Right forelimb (tissue), 1 donor: ENCODE measurements at regions not wholly inside any gene's neighbourhood (a gene's known extent, or its start where the extent isn't known, plus 50 kb on each side); places are given as distances from the start of the nearest gene placed in this dataset.

ENCODE experiments used
- DNase-seq: peaks from one replicate; pipeline ENCODE4 v3.0.0-alpha.2; 2018

- DNase-seq = no peak
Measured at GRCh38 chr11:90913131-90913668, 690.4 kb upstream of the CHORDC1 start.

- DNase-seq = no peak
Measured at GRCh38 chr11:90912631-90913030, 689.8 kb upstream of the CHORDC1 start.

GRCh38 chr11:90911192-90911591 lies 688.3 kb upstream of the CHORDC1 start:
- no peak for DNase-seq

- DNase-seq = no peak
Measured at GRCh38 chr11:90908074-90908473, 685.2 kb upstream of the CHORDC1 start.

- DNase-seq = no peak
Measured at GRCh38 chr11:90895850-90896249, 673.0 kb upstream of the CHORDC1 start.

- no peak for DNase-seq
Measured at GRCh38 chr11:90890347-90890746, 667.5 kb upstream of the CHORDC1 start.

- no peak for DNase-seq
Measured at GRCh38 chr11:90884181-90884580, 661.3 kb upstream of the CHORDC1 start.

GRCh38 chr11:90874986-90875385 lies 652.1 kb upstream of the CHORDC1 start:
- no peak for DNase-seq

GRCh38 chr11:90874281-90874680 lies 651.4 kb upstream of the CHORDC1 start:
- no peak for DNase-seq

GRCh38 chr11:90867416-90867815 lies 644.6 kb upstream of the CHORDC1 start:
- no peak for DNase-seq

GRCh38 chr11:90856790-90857189 lies 633.9 kb upstream of the CHORDC1 start:
- no peak for DNase-seq

GRCh38 chr11:90855531-90855930 lies 632.7 kb upstream of the CHORDC1 start:
- no peak for DNase-seq

GRCh38 chr11:90851196-90851595 lies 628.3 kb upstream of the CHORDC1 start:
- DNase-seq = no peak

GRCh38 chr11:90849312-90849711 lies 626.5 kb upstream of the CHORDC1 start:
- DNase-seq = no peak

GRCh38 chr11:90847268-90847886 lies 624.5 kb upstream of the CHORDC1 start:
- no peak for DNase-seq

GRCh38 chr11:90846628-90847027 lies 623.8 kb upstream of the CHORDC1 start:
- no peak for DNase-seq

GRCh38 chr11:90845799-90846198 lies 623.0 kb upstream of the CHORDC1 start:
- no peak for DNase-seq

GRCh38 chr11:90845126-90845525 lies 622.3 kb upstream of the CHORDC1 start:
- DNase-seq = no peak

- no peak for DNase-seq
Measured at GRCh38 chr11:90844041-90844440, 621.2 kb upstream of the CHORDC1 start.

- no peak for DNase-seq
Measured at GRCh38 chr11:90842681-90843080, 619.8 kb upstream of the CHORDC1 start.

- no peak for DNase-seq
Measured at GRCh38 chr11:90840071-90840470, 617.2 kb upstream of the CHORDC1 start.

GRCh38 chr11:90836031-90836430 lies 613.2 kb upstream of the CHORDC1 start:
- no peak for DNase-seq

GRCh38 chr11:90823446-90823845 lies 600.6 kb upstream of the CHORDC1 start:
- DNase-seq = no peak

GRCh38 chr11:90822996-90823395 lies 600.1 kb upstream of the CHORDC1 start:
- DNase-seq = no peak

GRCh38 chr11:90818196-90818745 lies 595.4 kb upstream of the CHORDC1 start:
- DNase-seq = no peak
